GM23248 (cell line): ENCODE measurements at regions not wholly inside any gene's neighbourhood (a gene's known extent, or its start where the extent isn't known, plus 50 kb on each side); places are given as distances from the start of the nearest gene placed in this dataset.

Experiments
- EZH2 ChIP-seq: fragments of 200-600 bp; sonication (generic); IDR thresholded peaks from 2 replicates; pipeline ENCODE4 v1.6.1; 2018; ENCODE audit warnings: antibody characterized with exemption, mild to moderate bottlenecking; ENCODE audit not compliant: insufficient read depth, poor library complexity, severe bottlenecking
- EZH2phosphoT487 ChIP-seq: fragments of 200-600 bp; sonication (generic); IDR thresholded peaks from 2 replicates; pipeline ENCODE4 v1.6.1; 2018; ENCODE audit warnings: antibody characterized with exemption, moderate library complexity, mild to moderate bottlenecking, low read depth; ENCODE audit not compliant: insufficient read depth

DNA sequence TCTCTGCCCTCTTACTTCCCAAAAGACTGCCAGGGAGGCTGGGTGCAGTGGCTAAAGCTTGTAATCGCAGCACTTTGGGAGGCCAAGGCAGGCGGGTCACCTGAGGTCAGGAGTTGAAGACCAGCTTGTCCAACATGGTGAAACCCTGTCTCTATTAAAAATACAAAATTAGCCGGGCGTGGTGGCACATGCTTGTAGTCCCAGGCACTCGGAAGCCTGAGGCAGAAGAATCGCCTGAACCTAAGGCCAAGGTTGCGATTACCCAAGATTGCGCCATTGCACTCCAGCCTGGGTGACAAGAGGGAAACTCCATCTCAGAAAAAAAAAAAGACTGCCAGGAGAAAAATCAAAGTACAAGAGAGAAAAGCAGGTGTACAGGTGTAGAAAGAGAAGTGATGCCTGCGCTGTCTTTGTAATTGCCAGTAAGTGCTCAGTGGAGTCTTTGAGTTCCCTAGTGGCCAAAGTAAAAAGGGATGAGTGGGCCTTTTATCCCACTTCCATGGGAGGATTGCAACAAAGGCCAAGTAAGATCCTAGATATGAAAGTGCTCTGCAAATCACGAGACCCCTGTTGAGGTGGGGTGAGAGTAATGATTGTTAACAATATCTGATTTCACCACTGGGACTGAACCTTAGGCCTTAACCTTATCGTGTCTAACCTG is 94.7 kb upstream of the WNT4 start:
- TF ChIP-seq EZH2 (no peak), EZH2phosphoT487 (no peak)
